Hippocampal formation (tissue), 2 donors: ENCODE measurements at regions not wholly inside any gene's neighbourhood (a gene's known extent, or its start where the extent isn't known, plus 50 kb on each side); places are given as distances from the start of the nearest gene placed in this dataset.

Source experiments
- DNase-seq, 2 donors: peaks; one replicate each; lab custom pipeline; 2025; lab: John Stamatoyannopoulos, UW

DNA sequence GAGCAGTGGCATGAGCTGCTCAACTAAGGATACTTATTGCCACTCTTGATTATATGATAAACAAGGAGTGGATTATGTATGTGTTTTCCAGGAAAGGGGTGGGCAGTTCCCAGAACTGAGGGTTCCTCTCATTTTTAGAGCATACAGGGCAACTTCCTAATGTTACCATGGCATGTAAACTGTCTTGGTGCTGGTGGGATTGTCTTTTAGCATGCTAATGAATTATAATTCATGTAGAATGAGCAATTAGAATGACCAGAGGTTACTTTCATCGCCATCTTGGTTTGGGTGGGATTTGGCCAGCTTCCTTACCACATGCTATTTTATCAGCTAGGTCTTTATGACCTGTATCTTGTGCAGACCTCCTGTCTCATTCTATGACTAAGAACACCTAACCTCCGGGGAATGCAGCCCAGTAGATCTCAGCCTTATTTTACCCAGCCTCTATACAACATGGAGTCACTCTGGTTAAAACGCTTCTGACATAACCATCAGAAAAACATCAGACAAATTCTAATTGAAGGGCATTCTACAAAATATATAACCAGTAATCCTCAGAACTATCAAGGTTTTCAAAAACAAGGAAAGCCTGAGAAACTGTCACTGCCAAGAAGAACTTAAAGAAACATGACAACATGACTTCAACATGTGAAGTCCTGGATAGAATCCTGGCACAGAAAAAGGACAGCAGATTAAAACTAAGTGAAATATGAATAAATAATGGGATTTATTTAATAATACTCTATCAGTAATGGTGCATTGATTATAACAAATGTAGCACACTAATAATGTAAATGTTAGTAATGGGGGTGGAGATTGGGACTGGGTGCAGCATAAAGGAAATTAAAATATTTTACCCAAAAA is 365.0 kb downstream of the SEMA3D start:
- no peak for DNase-seq

DNA sequence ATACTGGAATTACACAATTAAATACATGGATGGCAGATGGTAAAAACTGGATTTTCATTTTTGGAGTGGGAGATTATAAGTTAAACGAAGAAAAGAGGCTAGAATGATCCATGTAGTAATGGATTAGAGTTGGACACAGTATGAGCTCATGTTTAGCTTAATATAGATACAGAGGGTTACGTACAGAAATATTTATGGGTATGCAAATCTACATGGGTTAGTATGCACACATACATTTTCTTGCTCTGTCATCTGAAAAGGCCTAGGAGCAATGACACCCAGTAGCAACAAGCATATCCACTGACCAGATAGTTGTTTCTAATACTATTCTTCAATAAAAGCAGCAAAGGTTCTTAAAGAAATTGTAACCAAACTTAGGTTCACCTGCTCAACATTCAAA is 366.4 kb downstream of the SEMA3D start:
- no peak for DNase-seq

GRCh38 chr7:84817016-84817415 is 369.8 kb downstream of the SEMA3D start:
- DNase-seq = no peak

GRCh38 chr7:84813376-84813775 is 373.5 kb downstream of the SEMA3D start:
- DNase-seq = no peak

DNA sequence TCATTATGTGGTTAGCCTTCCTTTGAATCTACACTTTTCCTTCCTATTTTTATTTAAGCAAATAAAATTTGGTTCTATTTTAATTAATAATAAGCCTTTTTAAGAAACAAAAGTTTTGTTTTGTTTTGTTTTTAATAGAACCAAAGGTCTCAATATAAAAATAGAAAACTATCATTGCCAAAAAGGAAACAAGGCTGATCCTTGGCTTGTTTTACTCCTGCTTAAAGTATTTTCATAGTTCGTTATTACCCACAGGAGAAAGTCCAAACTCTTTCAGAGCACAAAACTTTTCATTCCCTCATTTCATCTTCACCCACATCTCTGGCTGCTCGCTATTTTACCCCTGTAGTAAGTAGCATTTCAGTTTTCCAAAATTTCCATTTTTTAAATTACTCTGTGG is 374.8 kb downstream of the SEMA3D start:
- DNase-seq = no peak

DNA sequence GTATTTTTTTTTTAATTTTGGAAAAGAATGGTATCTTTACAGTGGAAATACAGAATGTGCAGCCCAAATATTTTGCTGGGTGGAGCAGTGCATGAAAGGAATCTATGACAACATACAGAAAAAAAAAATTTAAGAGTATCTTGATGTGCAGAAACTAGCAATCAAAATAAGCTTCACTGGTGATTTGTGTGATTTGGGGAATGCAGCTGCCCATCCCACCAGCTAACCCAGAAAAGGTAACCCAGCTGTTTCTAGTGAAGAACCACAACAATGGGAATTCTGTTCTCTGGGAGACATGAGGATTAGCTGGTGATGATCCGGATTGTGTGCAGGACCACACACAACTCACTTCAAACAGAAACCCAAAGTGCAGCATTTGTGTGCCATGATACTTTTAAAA is 375.5 kb downstream of the SEMA3D start:
- no peak for DNase-seq

GRCh38 chr7:84809877-84810276 is 377.0 kb downstream of the SEMA3D start:
- DNase-seq = no peak

DNA sequence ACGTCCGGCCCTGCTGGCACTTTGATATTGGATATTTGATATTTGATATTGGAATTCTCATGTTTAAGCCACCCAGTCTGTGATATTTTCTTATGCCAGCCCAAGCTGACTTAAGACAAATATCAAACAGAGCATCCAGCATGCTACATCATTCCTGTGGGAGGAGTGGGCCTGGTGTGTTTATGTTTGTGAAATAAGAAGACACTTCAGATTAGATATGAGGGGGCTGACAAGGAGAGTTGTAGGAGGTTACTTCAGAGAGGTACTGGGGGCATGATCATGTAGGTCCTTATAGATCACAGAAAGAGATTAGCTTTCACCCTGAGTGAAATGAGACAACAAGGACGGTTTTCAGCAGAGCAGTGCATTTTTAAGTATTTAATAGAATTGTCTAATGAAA is 382.9 kb downstream of the SEMA3D start:
- DNase-seq = no peak

DNA sequence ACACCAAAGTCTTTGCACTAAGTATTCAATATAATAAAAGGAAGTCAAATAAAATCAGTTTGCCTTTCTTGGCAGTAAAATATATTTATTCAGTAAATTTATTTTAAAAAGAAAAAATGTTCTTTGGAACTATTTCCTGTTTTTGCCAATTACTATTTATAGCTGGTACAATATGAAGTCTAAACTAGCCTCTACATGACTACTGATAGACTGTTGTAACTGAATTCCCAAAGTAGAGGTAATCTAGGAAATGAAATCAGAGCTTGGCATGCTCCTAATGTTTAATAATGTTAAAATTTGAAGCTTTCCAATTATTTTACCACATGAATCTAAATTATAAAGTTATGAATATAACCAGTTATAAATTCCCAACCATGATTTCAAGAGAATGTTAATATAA is 385.5 kb downstream of the SEMA3D start:
- no peak for DNase-seq

GRCh38 chr7:84800846-84801245 is 386.0 kb downstream of the SEMA3D start:
- DNase-seq = no peak

DNA sequence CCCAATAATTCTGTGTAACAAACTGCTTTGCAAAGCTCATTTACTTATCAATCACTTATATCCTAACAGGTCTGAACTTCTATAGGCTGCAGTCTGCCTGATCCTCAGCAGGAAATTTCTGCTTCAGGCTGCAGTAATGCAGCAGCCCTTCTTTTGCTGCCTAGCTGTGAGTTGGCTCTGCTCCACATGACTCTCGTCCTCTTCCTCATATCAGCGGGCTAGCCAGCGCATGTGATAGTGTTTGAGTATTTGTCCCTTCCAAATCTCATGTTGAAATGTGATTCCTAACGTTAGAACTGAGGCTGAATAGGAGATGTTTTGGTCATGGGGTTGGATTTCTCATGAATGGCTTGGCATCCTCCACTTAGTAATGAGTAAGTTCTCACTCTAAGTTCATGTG is 387.8 kb downstream of the SEMA3D start:
- no peak for DNase-seq

DNA sequence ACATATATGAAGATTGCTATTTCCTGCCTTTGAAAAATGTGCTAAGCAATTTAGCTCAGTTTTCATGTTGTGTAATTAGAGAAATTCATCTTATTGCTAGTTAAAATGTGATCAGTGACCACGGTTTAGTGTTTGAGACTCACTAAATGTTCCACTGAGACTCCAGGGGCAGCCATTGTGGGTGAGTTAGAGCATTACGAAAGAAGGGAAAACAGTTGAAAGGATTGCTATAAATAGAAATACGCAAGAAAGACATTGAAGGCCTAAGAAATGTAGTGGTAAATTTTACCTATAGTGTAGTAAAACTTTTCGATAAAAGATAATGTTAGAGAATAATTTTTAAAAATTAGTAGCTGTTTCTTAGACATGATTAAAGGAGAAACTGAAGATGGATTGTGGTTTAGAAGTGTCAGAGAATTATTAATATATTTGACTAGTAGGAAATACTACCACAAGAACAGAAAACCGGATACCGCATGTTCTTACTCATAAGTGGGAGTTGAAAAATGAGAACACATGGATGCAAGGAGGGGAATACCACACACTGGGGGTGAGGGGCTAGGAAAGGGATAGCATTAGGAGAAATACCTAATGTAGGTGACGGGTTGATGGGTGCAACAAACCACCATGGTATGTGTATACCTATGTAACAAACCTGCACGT is 394.5 kb downstream of the SEMA3D start:
- DNase-seq = no peak

GRCh38 chr7:84790882-84791281 is 396.0 kb downstream of the SEMA3D start:
- DNase-seq = no peak

GRCh38 chr7:84786073-84786472 is 400.8 kb downstream of the SEMA3D start:
- no peak for DNase-seq

DNA sequence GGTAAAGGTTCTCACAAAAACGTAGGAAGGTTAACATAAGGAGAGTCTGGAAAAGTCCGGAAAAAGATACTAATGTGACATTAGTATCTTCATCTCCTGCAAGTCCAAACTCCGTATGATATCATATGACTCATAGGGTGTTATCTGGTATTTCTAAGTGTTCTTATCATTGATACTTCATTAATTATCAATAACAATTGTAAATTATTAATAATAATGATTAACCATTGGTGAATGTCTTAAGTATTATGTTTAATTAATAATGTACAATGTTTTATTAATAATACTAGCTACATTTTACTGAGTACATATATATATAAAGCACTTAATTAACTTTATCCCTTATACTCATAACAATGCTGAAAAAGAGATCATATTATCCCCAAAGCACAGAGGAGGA is 402.4 kb downstream of the SEMA3D start:
- DNase-seq = no peak

DNA sequence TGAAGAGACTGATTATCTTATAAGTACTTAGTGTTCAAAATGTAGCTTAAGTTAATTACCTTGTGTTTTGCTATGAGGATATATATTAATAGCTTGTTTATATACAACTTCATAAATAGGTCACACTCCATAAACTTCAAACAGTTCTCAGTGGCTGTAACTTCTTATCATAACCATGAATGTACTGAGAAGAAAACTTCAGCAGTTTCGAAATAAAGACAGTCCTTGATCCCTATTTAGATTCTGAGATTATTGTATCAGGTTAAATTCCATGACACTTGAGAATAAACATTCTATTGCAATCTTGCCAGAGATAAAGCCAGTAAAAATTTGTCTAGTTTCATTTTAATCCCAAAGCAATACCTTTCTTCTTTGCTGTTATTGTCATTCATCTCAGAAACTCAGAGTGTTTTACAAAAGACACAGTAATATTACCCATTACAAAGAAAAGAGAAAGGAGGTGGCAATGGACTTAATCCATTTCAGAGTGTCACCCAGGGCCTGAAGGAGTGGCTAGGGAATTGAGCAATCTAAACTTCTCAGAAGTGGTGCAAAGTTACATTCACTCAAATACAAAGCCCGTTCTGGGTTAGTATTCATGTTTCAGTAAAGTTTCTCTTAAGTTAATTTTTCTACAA is 403.6 kb downstream of the SEMA3D start:
- DNase-seq = no peak

DNA sequence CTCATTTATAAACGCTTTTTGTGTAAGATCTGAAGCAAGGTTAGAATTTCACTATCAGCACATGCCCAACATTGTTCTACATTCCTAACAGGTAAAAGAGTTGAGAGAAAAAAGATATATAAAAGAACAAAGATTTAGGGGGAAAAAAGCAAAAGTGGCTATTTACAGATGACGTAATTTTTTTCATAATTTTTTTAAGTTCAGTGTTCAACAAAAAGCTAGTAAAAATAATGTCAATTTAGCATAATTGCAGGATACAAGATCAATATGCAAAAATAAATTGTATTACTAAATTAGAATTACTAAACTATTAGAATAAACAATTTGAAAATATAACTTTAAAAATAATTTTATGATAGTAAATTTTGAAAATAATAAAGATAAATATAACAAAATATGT is 405.0 kb downstream of the SEMA3D start:
- DNase-seq = no peak

DNA sequence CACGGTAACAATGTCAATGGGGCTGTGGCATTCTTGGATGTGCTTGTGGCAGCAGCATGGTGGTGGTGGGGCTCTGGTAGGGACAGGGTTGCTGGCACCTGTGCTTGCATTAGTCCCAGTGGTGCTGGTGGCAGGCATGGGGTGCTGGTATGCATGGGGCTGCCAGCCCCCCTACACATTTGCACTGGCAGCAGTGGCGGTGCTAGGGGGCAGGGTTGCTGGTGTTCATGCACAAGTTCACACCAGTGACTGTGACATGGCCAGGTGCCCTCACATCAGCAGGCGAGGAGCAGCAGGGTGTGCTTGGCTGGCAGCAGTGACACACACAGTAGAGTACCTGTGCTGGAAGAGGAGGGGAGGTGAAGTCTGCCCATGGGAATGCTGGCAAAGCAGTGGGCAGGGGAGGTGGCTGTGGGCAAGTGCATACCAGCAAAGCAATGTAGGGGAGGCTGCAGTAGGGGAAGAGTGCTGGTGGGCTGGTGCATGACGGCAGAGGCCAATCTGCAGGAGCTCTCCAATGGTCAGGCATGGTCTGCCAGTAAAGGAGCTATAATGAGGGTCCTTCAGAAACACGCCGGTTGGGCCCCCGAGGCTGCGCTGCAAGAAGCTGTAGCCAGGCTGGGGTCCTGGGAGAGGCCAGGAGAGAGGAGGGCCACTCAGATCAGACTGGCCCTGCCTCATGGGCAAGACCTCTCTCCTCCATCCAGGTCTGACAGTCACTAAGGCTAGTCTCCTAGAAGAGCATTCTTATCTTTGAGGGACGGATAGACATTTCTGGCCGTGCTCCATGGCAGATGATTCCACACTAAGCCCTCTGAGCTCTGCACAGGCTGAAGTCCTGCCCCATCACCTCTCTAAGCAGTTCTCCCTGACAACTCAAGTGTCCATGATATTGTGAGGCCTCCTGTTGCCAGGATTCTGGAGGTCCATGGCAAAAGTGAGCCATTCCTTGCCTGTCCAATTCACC is 406.4 kb downstream of the SEMA3D start:
- DNase-seq = no peak

DNA sequence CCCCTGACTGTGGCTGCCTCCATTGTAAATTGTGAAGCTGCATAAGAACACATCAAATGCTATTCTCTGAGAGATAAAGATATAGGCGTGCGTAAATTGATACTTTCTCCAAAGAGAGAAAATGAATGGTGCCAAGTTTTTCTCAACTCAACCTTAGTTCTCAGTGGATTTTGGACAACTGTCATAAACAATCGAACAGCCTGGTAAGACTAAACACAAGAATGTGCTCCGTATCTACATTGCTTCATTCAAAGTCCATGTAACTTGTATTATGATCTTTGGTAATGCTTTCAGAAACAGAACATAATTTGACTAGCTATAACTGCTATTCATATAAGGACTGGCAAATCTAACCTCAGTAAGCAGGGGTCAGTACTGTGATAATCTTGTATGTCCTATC is 429.1 kb downstream of the SEMA3D start:
- no peak for DNase-seq

DNA sequence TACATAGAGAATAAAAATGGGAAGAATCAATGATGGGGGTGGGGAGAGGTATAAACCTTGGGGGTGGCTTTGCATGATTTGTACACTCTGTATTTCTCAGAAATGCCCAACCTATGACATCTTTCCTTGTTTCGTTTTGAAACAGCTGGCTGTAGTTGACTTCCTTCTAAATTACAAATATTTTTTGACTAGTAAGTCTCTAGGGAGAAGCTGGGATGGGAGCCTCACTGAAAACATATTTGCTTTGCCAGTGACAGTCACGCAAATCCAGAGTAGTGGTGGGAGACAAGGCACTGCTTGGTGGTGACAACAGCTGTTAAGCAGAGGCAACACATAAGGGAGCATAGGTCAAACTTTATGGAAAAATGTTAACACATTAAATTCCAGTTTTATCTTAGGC is 440.5 kb downstream of the SEMA3D start:
- DNase-seq = no peak

DNA sequence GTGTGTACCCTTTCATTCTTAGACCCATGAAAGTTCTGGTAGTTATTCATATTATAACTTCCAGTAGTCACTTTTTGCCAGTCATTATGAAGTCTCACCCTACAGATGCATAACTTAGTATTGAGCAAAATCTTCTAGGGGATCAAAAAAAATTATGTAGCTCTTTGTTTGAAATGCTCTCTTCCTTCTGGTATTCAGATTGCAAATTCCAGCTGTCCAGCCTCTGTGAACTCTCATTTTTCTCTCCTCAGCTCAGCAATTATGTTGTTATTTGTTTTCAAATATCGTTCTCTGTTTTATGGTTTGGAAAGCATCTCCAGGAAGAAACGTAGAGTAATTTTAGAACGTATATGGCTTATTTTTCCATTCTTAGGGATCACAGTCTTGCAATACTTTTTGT is 442.5 kb downstream of the SEMA3D start:
- DNase-seq = no peak

DNA sequence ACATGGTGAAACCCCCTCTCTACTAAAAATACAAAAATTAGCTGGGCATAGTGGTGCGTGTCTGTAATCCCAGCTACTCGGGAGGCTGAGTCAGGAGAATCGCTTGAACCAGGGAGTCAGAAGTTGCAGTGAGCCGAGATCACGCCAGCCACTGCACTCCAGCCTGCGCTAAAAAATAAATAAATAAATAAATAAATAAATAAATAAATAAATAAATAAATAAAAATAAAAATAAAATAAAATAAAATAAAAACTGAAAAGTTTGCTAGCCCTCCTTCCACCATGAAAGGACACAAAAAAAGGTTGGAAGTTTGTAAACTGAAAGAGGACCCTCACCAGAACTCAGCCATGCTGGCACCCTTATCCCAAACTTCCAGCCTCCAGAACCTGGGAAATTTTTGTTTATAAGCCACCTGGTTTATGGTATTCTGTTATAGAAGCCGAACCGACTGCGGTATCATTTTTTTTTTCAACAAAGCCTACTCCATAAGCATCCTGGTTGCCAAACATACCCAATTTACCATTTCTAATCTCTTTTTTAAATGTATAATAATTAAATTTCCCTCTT is 448.2 kb downstream of the SEMA3D start:
- DNase-seq = no peak
